ENCODE measurements at regions not wholly inside any gene's neighbourhood (a gene's known extent, or its start where the extent isn't known, plus 50 kb on each side); places are given as distances from the start of the nearest gene placed in this dataset.

GRCh38 chr20:51910321-51911050 is 108.2 kb upstream of the SALL4 start:
- Histone ChIP-seq H3K27ac (ENCODE audit: low read depth, low read length) (peak overlapping the region; percentile 68), H3K36me3 (ENCODE audit: control insufficient read depth in 1 of 2, insufficient read depth in 2 of 2, low read length in 2 of 2) (no peaks in the 10 kb centered on the region), H3K79me2 (ENCODE audit: control insufficient read depth, insufficient read depth, low read length, poor library complexity) (no peaks in the 10 kb centered on the region), H3K14ac (ENCODE audit: low read length) (no peak overlapping the region), H2BK5ac (ENCODE audit: low read depth, low read length, poor library complexity) (no peak overlapping the region), H3K9ac (ENCODE audit: low read length) (no peak overlapping the region), H3K4me2 (ENCODE audit: low read length) (peak overlapping the region; percentile 43), H2AFZ (ENCODE audit: insufficient read depth, low read length, poor library complexity) (no peak overlapping the region), H3K4me1 (ENCODE audit: control insufficient read depth in 1 of 2, insufficient read depth in 2 of 2, low read length in 2 of 2) (peaks cover 1 to 7% of the 10 kb centered on the region in 2 experiments), H3K23ac (ENCODE audit: low read length) (no peak overlapping the region), H4K91ac (ENCODE audit: low read depth, low read length) (no peak overlapping the region), H2BK12ac (ENCODE audit: low read length) (no peak overlapping the region), H3K27me3 (ENCODE audit: insufficient read depth, low read length) (no peaks in the 10 kb centered on the region), H4K12ac (ENCODE audit: low read depth, low read length) (no peak overlapping the region), H2AK5ac (ENCODE audit: low read length) (no peak overlapping the region), H3K79me1 (ENCODE audit: low read length) (peaks cover 5% of the 10 kb centered on the region), H3K4ac (ENCODE audit: low read depth, low read length) (no peak overlapping the region), H4K8ac (ENCODE audit: low read depth, low read length) (no peak overlapping the region), H3K9me3 (ENCODE audit: insufficient read depth, low read depth, low read length) (no peaks in the 10 kb centered on the region), H2BK120ac (ENCODE audit: insufficient read depth, low read length, poor library complexity) (no peak overlapping the region), H3K4me3 (ENCODE audit: low read depth, low read length) (no peak overlapping the region), H3K18ac (ENCODE audit: low read length) (no peak overlapping the region)
- no CpG with 5 or more reads among the region's 7 CpGs for WGBS (ENCODE audit: extremely low coverage, insufficient coverage, insufficient read length)
- peak in 1 of 2 donors; percentile 49 for DNase-seq

DNA sequence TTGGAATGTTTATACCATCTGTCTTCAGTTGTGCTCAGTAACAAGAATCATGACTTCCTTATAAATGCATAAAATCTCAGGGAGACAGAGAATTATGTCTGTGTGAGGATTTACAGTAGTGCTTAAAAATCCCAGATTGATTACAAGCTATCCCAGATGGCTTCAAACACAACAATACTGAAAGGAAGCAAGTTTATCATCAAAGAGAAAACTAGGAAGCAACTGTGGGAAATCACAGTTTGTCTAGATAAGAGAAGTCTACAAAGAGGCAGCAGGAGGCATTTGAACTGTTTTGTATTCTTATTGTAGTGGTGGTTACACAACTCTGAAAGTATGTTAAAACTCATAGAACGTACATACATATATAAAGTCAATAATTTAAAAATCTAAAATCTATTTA is 104.4 kb upstream of the SALL4 start:
- Histone ChIP-seq H3K9me3 (ENCODE audit: insufficient read depth, low read depth, low read length) (no peaks in the 10 kb centered on the region), H3K4ac (ENCODE audit: low read depth, low read length) (no peak overlapping the region), H2AFZ (ENCODE audit: insufficient read depth, low read length, poor library complexity) (no peak overlapping the region), H4K91ac (ENCODE audit: low read depth, low read length) (no peak overlapping the region), H3K79me1 (ENCODE audit: low read length) (peaks cover 3% of the 10 kb centered on the region), H3K36me3 (ENCODE audit: control insufficient read depth in 1 of 2, insufficient read depth in 2 of 2, low read length in 2 of 2) (no peaks in the 10 kb centered on the region), H2BK12ac (ENCODE audit: low read length) (no peak overlapping the region), H3K27ac (ENCODE audit: low read depth, low read length) (no peak overlapping the region), H3K4me3 (ENCODE audit: low read depth, low read length) (no peak overlapping the region), H3K9ac (ENCODE audit: low read length) (no peak overlapping the region), H4K8ac (ENCODE audit: low read depth, low read length) (no peak overlapping the region), H2BK5ac (ENCODE audit: low read depth, low read length, poor library complexity) (no peak overlapping the region), H2AK5ac (ENCODE audit: low read length) (no peak overlapping the region), H3K27me3 (ENCODE audit: insufficient read depth, low read length) (no peaks in the 10 kb centered on the region), H3K4me2 (ENCODE audit: low read length) (no peak overlapping the region), H2BK120ac (ENCODE audit: insufficient read depth, low read length, poor library complexity) (no peak overlapping the region), H3K23ac (ENCODE audit: low read length) (no peak overlapping the region), H3K4me1 (ENCODE audit: control insufficient read depth in 1 of 2, insufficient read depth in 2 of 2, low read length in 2 of 2) (peaks cover 0 to 4% of the 10 kb centered on the region in 2 experiments), H3K79me2 (ENCODE audit: control insufficient read depth, insufficient read depth, low read length, poor library complexity) (no peaks in the 10 kb centered on the region), H4K12ac (ENCODE audit: low read depth, low read length) (no peak overlapping the region), H3K14ac (ENCODE audit: low read length) (no peak overlapping the region), H3K18ac (ENCODE audit: low read length) (no peak overlapping the region)
- WGBS (ENCODE audit: extremely low coverage, insufficient coverage, insufficient read length): no CpG with 5 or more reads among the region's 1 CpG
- DNase-seq: no peak

GRCh38 chr20:51906049-51906448 is 103.7 kb upstream of the SALL4 start:
- Histone ChIP-seq H4K91ac (ENCODE audit: low read depth, low read length) (no peak overlapping the region), H4K12ac (ENCODE audit: low read depth, low read length) (no peak overlapping the region), H3K9me3 (ENCODE audit: insufficient read depth, low read depth, low read length) (no peaks in the 10 kb centered on the region), H3K36me3 (ENCODE audit: control insufficient read depth in 1 of 2, insufficient read depth in 2 of 2, low read length in 2 of 2) (no peaks in the 10 kb centered on the region), H3K4me1 (ENCODE audit: control insufficient read depth in 1 of 2, insufficient read depth in 2 of 2, low read length in 2 of 2) (peaks cover 0 to 2% of the 10 kb centered on the region in 2 experiments), H2AK5ac (ENCODE audit: low read length) (no peak overlapping the region), H3K79me2 (ENCODE audit: control insufficient read depth, insufficient read depth, low read length, poor library complexity) (no peaks in the 10 kb centered on the region), H3K4me2 (ENCODE audit: low read length) (no peak overlapping the region), H3K4ac (ENCODE audit: low read depth, low read length) (no peak overlapping the region), H3K18ac (ENCODE audit: low read length) (no peak overlapping the region), H4K8ac (ENCODE audit: low read depth, low read length) (no peak overlapping the region), H3K27me3 (ENCODE audit: insufficient read depth, low read length) (no peaks in the 10 kb centered on the region), H2BK5ac (ENCODE audit: low read depth, low read length, poor library complexity) (no peak overlapping the region), H3K9ac (ENCODE audit: low read length) (no peak overlapping the region), H3K27ac (ENCODE audit: low read depth, low read length) (no peak overlapping the region), H2AFZ (ENCODE audit: insufficient read depth, low read length, poor library complexity) (no peak overlapping the region), H2BK12ac (ENCODE audit: low read length) (no peak overlapping the region), H3K79me1 (ENCODE audit: low read length) (peaks cover 1% of the 10 kb centered on the region), H3K14ac (ENCODE audit: low read length) (no peak overlapping the region), H3K4me3 (ENCODE audit: low read depth, low read length) (no peak overlapping the region), H3K23ac (ENCODE audit: low read length) (no peak overlapping the region), H2BK120ac (ENCODE audit: insufficient read depth, low read length, poor library complexity) (no peak overlapping the region)
- WGBS (ENCODE audit: extremely low coverage, insufficient coverage, insufficient read length): no CpG with 5 or more reads among the region's 6 CpGs
- no peak for DNase-seq

- Histone ChIP-seq H3K18ac (ENCODE audit: low read length) (no peak overlapping the region), H3K14ac (ENCODE audit: low read length) (no peak overlapping the region), H3K27me3 (ENCODE audit: insufficient read depth, low read length) (no peaks in the 10 kb centered on the region), H2BK12ac (ENCODE audit: low read length) (no peak overlapping the region), H4K8ac (ENCODE audit: low read depth, low read length) (no peak overlapping the region), H3K36me3 (ENCODE audit: control insufficient read depth in 1 of 2, insufficient read depth in 2 of 2, low read length in 2 of 2) (no peaks in the 10 kb centered on the region), H3K27ac (ENCODE audit: low read depth, low read length) (no peak overlapping the region), H3K79me2 (ENCODE audit: control insufficient read depth, insufficient read depth, low read length, poor library complexity) (no peaks in the 10 kb centered on the region), H4K12ac (ENCODE audit: low read depth, low read length) (no peak overlapping the region), H3K23ac (ENCODE audit: low read length) (no peak overlapping the region), H2BK120ac (ENCODE audit: insufficient read depth, low read length, poor library complexity) (no peak overlapping the region), H3K79me1 (ENCODE audit: low read length) (peaks cover 1% of the 10 kb centered on the region), H3K9ac (ENCODE audit: low read length) (no peak overlapping the region), H3K4me1 (ENCODE audit: control insufficient read depth in 1 of 2, insufficient read depth in 2 of 2, low read length in 2 of 2) (no peaks in the 10 kb centered on the region), H3K9me3 (ENCODE audit: insufficient read depth, low read depth, low read length) (no peaks in the 10 kb centered on the region), H3K4me2 (ENCODE audit: low read length) (no peak overlapping the region), H3K4ac (ENCODE audit: low read depth, low read length) (no peak overlapping the region), H2AFZ (ENCODE audit: insufficient read depth, low read length, poor library complexity) (no peak overlapping the region), H3K4me3 (ENCODE audit: low read depth, low read length) (no peak overlapping the region), H2BK5ac (ENCODE audit: low read depth, low read length, poor library complexity) (no peak overlapping the region), H4K91ac (ENCODE audit: low read depth, low read length) (no peak overlapping the region), H2AK5ac (ENCODE audit: low read length) (no peak overlapping the region)
- no CpG with 5 or more reads among the region's 6 CpGs for WGBS (ENCODE audit: extremely low coverage, insufficient coverage, insufficient read length)
- DNase-seq: no peak
Observed at GRCh38 chr20:51902933-51903332, 100.6 kb upstream of the SALL4 start.

All from trophoblast cell (in vitro differentiated cells and primary cell).